PC-9 (cell line): ENCODE measurements at regions not wholly inside any gene's neighbourhood (a gene's known extent, or its start where the extent isn't known, plus 50 kb on each side); places are given as distances from the start of the nearest gene placed in this dataset.

Experiments
- BruUV-seq: library from RNA; stranded (reverse); fragments of 400-500 nt; replicated peaks from 2 replicates; lab custom pipeline; 2021; lab: Mats Ljungman, UMichigan
- CTCF ChIA-PET: fragments of 300-600 bp; sonication (Branson Sonifier 250); formaldehyde crosslinking; loops from one replicate; lab custom pipeline; 2022; ENCODE audit warnings: antibody characterized with exemption; lab: Charles Lee
- POLR2A ChIA-PET: fragments of 300-600 bp; sonication (Branson Sonifier 250); formaldehyde crosslinking; loops from one replicate; lab custom pipeline; 2022; ENCODE audit warnings: antibody characterized with exemption; ENCODE audit not compliant: unreplicated experiment; lab: Charles Lee
- DNase-seq, 2 experiments: peaks; one replicate each; pipeline versions ENCODE4 v3.0.0 to v3.0.0-alpha.2; 2015 to 2022; ENCODE audit warnings: mixed read lengths in 1 of 2
- H2AFZ ChIP-seq: fragments of 200-600 bp; sonication (generic); 2 replicates; pipeline ENCODE4 v1.8.1; 2017; ENCODE audit warnings: antibody characterized with exemption
- H3F3A ChIP-seq: fragments of 200-600 bp; sonication (generic); 2 replicates; pipeline ENCODE4 v1.8.1; 2017; ENCODE audit warnings: antibody characterized with exemption, mild to moderate bottlenecking, low read depth; ENCODE audit not compliant: insufficient read depth
- H3K27ac ChIP-seq: fragments of 200-600 bp; sonication (generic); 2 replicates; pipeline ENCODE4 v1.6.1; 2016; ENCODE audit warnings: mixed run types
- H3K27me3 ChIP-seq: fragments of 200-600 bp; sonication (generic); 2 replicates; pipeline ENCODE4 v1.6.1; 2016; ENCODE audit warnings: low read depth, mixed run types; ENCODE audit not compliant: insufficient read depth
- H3K36me3 ChIP-seq: fragments of 200-600 bp; sonication (generic); 2 replicates; pipeline ENCODE4 v1.6.1; 2016; ENCODE audit warnings: low read depth, mixed run types
- H3K4me1 ChIP-seq: fragments of 200-600 bp; sonication (generic); replicated peaks from 2 replicates; pipeline ENCODE4 v1.6.1; 2016; ENCODE audit warnings: mixed run types; ENCODE audit not compliant: insufficient read depth
- H3K4me2 ChIP-seq: fragments of 200-600 bp; sonication (generic); 2 replicates; pipeline ENCODE4 v1.6.1; 2017; ENCODE audit warnings: mixed run types
- H3K4me3 ChIP-seq: fragments of 200-600 bp; sonication (generic); 2 replicates; pipeline ENCODE4 v1.6.1; 2016; ENCODE audit warnings: mixed run types
- H3K79me2 ChIP-seq: fragments of 200-600 bp; sonication (generic); 2 replicates; pipeline ENCODE4 v1.6.1; 2017; ENCODE audit warnings: low read depth, mixed run types
- H3K9me2 ChIP-seq: fragments of 200-600 bp; sonication (generic); 2 replicates; pipeline ENCODE4 v1.8.1; 2017; ENCODE audit warnings: mild to moderate bottlenecking; ENCODE audit not compliant: insufficient read depth
- H3K9me3 ChIP-seq: fragments of 200-600 bp; sonication (generic); 2 replicates; pipeline ENCODE4 v1.8.1; 2016; ENCODE audit warnings: low read depth; ENCODE audit not compliant: insufficient read depth
- H4K20me1 ChIP-seq: fragments of 200-600 bp; sonication (generic); 2 replicates; pipeline ENCODE4 v1.8.1; 2017; ENCODE audit not compliant: insufficient read depth
- CTCF ChIP-seq: fragments of 200-600 bp; sonication (generic); conservative IDR thresholded peaks from 2 replicates; pipeline ENCODE4 v1.6.1; 2017; ENCODE audit warnings: mixed run types, antibody characterized with exemption, mild to moderate bottlenecking, moderate library complexity
- EZH2 ChIP-seq: fragments of 200-600 bp; sonication (generic); IDR thresholded peaks from 2 replicates; pipeline ENCODE4 v1.8.0; 2017; ENCODE audit warnings: antibody characterized with exemption, low read depth
- intact Hi-C: fragments of 100-400 bp; cut with micrococcal nuclease; formaldehyde crosslinking; loops from one replicate; pipeline ENCODE4 v1.10.0; 2022; ENCODE audit not compliant: unreplicated experiment

- Histone ChIP-seq H3K27ac (no peak overlapping the region), H3K27me3 (no peaks in the 10 kb centered on the region), H3K4me3 (no peak overlapping the region), H3K9me3 (peaks cover 4% of the 10 kb centered on the region; the same call in 1 of the 2 replicates), H3K79me2 (no peaks in the 10 kb centered on the region), H3K4me2 (no peak overlapping the region), H3K36me3 (no peaks in the 10 kb centered on the region), H3K4me1 (no peaks in the 10 kb centered on the region), H4K20me1 (no peaks in the 10 kb centered on the region), H3F3A (no peaks in the 10 kb centered on the region), H3K9me2 (0 out of 2 replicates have a peak, but pooled peaks cover 3% of the 10 kb centered on the region), H2AFZ (no peak overlapping the region)
- intact Hi-C loops: no loop called here
- no TSS peak for BruUV-seq
- no peak for TF ChIP-seq EZH2
- no peak for TF ChIP-seq CTCF
- ChIA-PET POLR2A (no interaction called here), CTCF (no interaction called here)
- no peak for DNase-seq
Measured at GRCh38 chr5:82882316-82882715, 194.9 kb downstream of the TMEM167A start.

- CTCF ChIA-PET: no interaction called here
- Histone ChIP-seq H3K79me2 (no peaks in the 10 kb centered on the region), H3K4me3 (no peak overlapping the region), H3K4me2 (no peak overlapping the region), H3K9me3 (peaks cover 4% of the 10 kb centered on the region; the same call in 1 of the 2 replicates), H2AFZ (no peak overlapping the region), H3K9me2 (0 out of 2 replicates have a peak, but pooled peaks cover 3% of the 10 kb centered on the region), H3K27me3 (no peaks in the 10 kb centered on the region), H4K20me1 (no peaks in the 10 kb centered on the region), H3F3A (no peaks in the 10 kb centered on the region), H3K27ac (no peak overlapping the region), H3K36me3 (no peaks in the 10 kb centered on the region), H3K4me1 (no peaks in the 10 kb centered on the region)
- no TSS peak for BruUV-seq
- DNase-seq: no peak
- TF ChIP-seq CTCF: no peak
- TF ChIP-seq EZH2: no peak
- POLR2A ChIA-PET: no interaction called here
- intact Hi-C loops: no loop called here
Measured at GRCh38 chr5:82881571-82882174, 195.5 kb downstream of the TMEM167A start.

GRCh38 chr5:82879089-82879488, 198.1 kb downstream of the TMEM167A start:
- intact Hi-C loops: no loop called here
- Histone ChIP-seq H3K9me2 (0 out of 2 replicates have a peak, but pooled peaks cover 3% of the 10 kb centered on the region), H3K27ac (no peak overlapping the region), H4K20me1 (no peaks in the 10 kb centered on the region), H3F3A (no peaks in the 10 kb centered on the region), H3K4me3 (no peak overlapping the region), H3K4me2 (no peak overlapping the region), H3K79me2 (no peaks in the 10 kb centered on the region), H3K9me3 (peaks cover 4% of the 10 kb centered on the region; the same call in 1 of the 2 replicates), H3K27me3 (no peaks in the 10 kb centered on the region), H2AFZ (no peak overlapping the region), H3K36me3 (no peaks in the 10 kb centered on the region), H3K4me1 (no peaks in the 10 kb centered on the region)
- DNase-seq: no peak
- ChIA-PET CTCF (no interaction called here), POLR2A (no interaction called here)
- no TSS peak for BruUV-seq
- no peak for TF ChIP-seq EZH2
- no peak for TF ChIP-seq CTCF
